COR-L47 (cell line): ENCODE measurements at regions not wholly inside any gene's neighbourhood (a gene's known extent, or its start where the extent isn't known, plus 50 kb on each side); places are given as distances from the start of the nearest gene placed in this dataset.

ENCODE experiments used
- DNase-seq: peaks from one replicate; lab custom pipeline; 2025; lab: John Stamatoyannopoulos, UW

DNA sequence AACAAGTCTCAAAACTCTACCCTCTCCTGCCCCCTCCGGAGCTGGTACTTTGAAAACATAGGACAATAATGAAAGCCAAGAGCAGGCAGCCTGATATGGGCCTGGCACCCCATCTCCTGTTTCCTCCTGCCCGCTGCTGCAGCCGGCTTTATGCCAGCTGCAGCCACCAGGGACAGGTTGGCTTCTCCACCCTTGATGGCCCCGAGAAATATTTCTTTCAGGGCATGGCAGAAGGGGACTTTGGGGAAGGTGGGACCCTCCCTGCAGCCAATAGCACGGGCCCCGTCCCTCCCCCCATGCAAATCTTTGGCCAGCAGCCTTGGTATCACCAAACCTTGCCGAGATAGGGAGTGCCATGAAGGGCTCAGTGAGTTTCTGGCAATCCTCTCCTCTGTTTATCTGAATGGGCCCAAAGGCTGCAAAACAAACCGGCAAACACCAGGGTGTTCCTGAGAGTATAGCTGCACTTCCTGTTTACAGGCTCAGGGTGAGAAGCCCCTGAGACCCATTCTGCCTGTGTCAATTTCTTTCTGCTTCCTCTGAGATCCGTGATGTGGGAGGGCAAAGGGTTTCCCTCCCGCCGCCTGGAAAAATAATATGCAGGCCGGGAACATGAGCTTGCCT is 73.4 kb upstream of the BOD1 start:
- no peak for DNase-seq

DNA sequence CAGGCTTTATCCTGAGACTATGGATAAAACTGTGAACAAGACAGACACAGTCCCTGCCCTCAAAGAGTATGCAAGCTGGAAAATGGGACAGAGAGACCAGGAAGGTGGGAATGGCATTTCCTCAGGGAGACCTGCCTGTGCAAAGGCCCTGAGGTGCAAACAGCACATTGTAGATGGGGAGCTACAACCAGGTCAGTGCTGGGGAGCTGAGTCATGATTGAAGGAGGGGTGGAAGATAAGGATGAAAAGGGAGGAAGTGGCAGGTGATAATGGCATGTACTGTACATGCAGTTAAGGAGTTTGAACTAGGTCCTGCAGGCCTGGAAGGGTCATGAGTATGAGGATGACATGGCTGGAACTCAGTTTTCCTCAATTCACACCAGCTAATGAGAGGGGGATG is 75.5 kb upstream of the BOD1 start:
- no peak for DNase-seq

DNA sequence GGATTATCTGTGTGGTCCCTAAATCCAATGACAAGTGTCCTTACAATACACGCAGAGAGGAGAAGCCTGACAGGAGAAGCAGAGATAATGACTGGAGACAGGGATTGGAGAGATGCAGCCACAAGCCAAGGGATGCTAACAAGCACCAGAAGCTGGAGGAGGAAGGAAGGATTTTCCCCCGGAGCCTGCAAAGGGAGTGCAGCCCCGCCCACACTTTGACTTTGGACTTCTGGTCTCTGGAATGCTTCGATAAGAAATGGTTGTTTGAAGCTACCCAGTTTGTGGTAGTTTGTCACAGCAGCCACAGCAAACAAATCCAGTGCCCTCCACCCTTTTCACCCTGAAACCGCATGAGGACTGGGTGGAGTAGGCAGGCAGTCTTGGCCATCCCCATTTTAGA is 77.2 kb upstream of the BOD1 start:
- DNase-seq: no peak

DNA sequence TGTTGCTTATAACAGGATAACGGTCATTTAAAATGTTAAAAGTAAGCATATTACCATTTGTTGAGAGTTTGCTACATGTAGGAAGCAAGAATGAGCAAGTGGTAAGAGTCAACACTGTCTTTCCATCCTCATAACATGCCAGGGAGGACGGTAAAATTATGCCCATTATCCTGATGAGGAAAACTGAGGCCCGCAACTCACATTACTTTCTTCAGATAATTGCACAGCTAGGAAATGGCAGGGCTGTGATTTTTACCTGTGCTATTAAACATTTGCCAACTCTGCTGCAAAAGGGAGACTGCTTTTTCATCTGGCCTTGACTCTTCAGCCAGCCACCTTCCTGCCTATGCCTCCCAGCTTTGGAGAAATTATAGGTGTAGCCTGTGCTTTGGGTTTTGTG is 79.8 kb upstream of the BOD1 start:
- no peak for DNase-seq

DNA sequence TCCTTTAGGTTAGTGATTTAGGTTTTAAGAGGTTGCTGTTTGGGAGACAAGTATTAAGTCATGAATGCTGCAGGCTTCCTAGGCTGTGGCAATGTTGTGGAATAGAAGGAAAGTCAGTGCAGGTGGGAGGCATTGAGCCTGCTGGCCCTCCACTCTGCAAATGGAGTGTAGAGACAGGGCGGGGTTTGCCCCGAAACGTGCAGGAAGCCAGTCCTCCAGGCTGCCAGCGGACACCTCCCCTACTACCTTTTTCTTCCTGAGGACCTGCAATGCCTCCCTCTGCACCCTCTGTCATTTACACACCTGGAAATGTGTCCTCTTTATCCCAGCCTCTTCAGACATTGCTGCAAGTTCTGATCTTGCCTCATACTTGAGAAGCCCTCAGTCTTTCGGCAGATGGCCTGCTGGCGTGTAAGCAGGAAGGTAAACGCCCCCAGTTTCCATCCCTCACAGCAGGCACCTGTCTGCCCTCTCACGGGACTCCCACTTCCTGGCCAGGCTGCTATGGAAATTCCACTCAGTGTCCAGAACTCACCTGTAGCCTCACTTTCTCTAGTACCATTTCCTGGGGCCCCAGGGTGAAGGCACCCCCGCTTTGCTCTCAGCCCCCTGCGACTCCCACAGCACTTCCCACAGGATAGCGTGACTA is 81.6 kb upstream of the BOD1 start:
- DNase-seq: no peak

DNA sequence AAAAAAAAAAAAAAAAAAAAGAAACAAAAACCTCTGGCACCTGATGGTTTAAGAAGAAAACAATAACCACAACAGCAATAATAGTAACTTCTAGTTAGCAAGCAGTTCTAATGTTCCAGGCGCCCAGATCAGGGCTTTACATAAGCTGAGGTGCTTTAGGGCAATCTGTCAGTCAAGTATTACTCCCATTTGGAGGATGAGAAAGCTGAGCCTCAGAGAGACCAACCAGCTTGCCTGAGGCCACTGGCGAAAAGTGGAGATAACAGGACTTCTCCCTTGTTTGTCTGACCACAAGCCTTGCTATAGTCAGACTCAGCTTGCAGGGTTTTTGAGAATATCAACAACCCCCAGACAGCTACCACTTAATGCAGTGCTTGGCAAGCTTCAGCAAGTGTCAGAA is 83.5 kb upstream of the BOD1 start:
- DNase-seq: no peak

DNA sequence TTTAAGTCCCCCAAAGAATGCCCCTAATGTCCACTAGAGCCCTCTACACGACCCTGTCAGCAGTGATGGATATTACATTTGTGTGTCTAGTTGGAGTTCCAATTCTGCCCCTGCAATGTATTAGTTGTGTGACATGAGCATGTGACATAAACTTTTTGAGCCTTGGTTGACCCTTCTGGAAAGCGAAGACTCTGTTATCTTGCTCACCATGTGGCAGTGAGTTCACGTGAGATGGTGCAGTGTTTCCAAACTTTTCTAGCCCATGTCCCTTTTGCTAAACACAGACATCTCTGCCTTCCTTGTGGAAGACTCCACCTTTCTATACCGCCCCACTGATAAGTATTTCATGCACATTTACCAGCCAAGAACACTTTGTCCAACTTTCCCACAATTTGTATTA is 87.0 kb upstream of the BOD1 start:
- no peak for DNase-seq

DNA sequence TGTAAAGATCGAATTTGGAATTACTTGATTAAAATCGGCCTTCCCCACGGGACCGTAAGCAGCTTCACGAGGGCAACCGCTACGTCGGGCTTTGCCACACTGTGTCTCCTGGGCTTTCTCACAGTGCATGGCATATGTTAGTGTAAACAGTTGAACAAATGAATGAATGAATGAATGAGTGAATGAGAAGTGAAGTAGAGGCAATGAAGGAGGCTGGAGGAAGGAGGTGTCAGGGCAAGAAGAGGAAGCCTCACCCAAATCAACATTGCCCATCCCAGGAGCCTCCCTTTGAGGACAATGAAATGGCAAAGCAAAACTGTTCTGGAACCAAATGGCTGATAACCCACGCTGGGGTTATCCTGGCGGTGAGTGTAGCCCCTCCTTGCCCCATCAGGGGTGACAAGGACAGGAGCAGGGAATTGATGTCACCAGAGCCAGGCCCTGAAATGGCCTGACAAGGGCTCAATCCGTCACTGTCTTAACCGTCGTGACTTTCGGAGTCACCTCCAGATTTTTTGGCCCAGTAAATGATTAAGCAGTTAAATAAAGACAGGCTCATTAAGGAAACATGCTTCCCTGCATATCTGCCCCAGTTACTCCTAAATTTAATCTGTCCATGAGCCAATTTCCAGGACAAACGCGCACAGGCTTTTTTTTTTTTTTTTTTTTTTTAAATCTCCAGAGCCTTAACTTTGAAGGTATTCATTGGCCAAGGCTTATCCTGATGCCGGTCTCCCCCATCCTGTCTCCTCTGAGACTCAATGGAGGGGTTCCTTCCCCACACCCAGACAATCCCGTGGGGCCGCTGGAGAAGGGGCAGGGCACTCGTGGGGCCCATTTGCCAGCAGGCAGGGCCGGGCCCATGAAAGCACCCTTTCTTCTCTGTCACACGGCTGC is 88.4 kb upstream of the BOD1 start:
- no peak for DNase-seq

DNA sequence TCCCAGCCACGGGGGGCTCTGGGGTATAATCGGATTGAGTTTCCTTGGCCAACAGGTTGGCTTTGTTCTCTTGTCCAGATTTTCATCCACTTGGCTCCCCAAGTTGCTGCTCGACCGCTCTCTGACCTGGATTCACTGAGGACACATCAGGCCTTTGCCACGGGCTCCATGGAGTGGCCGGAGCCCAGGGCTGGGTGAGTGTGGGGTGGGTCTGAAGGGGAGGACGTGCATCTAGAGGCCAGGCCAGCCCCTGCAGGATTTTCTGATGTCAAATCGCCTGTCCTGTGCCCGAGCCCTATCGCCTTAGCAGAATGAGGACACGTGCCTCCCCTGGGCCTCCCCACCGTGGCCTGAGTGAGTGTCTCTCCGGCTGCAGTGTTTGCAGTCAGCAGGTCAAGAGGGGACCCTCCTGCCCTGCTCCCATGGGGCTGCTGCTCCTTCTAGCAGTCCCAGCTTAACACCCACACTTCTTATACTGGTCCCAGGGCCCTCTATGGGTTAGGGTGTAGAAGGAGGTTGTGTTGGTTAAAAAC is 89.1 kb upstream of the BOD1 start:
- no peak for DNase-seq

DNA sequence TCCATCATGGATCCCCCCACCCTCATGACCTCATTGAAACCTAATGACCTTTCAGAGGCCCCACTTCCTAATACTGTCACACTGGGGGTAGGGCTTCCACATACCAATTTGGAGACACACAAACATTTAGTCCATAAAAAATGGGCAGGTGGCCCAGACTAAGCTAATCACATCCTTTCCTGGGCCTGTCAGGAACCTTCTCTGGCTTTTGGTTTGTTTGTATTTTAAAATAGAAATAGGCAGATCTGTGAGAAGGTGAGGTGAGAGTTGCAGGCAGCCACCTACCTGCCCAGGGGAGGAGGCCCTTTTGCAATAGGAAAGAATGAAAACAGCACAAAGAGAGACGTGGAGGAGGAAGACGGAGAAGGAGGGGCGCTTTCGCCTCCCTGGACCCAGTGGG is 90.2 kb upstream of the BOD1 start:
- no peak for DNase-seq

DNA sequence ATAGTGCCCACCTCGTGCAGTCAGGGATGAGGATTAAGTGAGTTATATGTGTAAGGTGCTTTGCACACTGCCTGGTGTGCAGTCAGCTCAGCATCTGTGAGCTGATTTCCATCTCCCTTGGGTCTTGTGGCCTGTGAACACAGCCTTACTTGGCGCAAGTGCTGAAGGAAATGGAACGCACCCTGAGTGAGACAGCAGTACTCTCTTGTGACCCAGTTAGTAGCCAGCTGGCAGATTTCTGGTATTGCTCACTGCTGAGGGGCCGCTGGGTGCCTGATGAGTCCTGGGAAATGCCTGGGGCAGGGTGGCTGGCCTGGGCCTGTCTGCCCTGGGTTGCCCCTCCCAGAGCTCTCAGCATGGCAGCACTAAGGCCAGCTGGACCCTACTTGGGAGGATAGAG is 90.9 kb upstream of the BOD1 start:
- DNase-seq: no peak

DNA sequence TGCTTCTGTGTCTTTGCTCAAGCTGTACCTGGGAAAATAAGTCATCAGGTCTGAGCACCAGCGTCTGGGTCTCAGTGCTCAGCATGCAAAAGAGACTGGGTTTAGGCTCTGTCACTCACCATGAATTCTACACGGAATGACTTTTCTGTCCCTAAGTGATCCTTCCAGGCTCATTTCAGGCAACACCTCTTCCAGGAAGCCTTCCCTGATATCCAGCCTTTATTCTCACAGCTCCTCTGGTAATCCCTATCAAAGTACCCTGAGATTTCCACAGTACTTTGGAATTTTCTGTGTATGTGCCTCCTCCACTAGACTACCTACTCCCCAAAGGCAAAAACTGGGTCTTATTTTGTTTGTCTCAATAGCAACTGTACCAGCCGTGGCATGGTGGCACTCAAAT is 92.7 kb upstream of the BOD1 start:
- DNase-seq: no peak

DNA sequence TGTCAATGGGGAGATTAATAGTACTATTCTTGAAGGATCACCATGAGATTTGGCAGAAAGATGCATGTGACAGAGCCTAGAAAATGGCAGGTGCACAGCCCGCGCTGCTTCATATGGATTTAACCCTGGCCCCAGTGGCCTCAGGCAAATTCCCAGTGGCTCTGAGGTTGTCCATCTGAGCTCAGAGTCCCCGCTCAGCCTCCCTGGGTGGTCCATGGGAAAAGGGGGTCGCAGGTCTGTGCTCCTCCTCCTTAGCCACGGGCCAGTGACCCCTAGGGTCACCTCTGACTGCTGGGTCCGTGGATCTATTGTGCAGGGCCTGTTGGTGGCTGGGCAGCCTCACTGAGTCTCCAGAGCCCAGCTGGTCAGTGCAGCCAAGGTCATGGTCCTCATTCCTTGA is 93.3 kb upstream of the BOD1 start:
- DNase-seq: no peak

DNA sequence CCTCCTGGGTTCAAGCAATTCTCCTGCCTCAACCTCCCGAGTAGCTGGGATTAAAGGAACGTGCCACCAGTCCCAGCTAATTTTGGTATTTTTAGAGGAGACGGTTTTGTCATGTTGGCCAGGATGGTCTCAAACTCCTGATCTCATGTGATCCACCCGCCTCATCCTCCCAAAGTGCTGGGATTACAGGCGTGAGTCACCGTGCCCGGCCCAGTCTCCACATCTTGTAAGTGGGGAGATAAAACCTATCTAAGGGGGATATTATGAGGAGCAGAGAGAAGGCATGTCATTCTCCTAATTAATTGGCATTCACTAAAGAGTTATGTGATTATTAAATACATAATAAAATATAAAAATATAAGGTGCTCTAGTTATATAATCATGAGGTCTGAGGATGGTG is 94.1 kb upstream of the BOD1 start:
- DNase-seq: no peak

DNA sequence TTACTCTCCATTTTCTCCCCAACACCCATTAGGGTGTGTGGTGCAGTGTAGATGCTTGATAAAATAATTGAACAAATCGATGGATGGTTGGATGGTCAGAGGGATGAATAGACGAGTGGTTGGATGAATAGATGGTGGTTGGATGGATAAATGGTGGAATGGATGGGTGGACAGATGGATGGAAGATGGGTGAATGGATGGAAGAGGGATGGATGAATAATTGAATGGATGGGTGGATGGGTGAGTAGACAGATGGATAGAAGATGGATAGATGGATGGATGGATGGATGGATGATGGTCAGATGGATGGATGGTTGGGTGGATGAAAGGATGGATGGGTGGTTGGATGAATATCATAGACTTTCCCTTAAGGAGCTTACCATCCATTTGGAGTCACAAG is 95.0 kb upstream of the BOD1 start:
- no peak for DNase-seq

DNA sequence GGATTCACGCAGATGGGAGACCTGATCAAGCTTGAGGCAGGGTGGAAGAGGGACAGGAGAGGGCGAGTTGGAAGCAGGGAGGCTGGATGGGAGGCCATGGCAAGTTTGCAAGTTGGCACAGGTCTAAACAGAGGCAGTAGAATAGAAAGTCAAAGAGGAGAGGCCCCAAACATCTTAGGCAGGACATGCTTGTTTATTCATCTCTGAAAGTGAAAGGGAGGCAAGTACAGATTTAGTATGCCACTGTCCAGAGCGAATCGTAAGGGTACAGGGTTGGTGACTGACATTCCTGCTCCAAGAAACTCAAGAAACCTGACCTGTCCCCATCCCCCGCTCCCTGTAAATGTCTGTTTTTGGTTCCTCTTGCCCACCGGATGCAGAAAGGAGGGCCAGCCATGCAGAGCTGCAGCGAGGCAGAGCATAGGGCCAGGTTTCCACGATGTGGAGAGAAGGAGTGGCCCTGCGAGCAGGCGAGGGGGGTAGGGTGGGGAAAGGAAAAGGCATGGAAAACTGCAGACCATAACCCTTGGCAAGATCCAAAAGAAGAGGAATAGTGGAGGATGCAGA is 96.2 kb upstream of the BOD1 start:
- no peak for DNase-seq

DNA sequence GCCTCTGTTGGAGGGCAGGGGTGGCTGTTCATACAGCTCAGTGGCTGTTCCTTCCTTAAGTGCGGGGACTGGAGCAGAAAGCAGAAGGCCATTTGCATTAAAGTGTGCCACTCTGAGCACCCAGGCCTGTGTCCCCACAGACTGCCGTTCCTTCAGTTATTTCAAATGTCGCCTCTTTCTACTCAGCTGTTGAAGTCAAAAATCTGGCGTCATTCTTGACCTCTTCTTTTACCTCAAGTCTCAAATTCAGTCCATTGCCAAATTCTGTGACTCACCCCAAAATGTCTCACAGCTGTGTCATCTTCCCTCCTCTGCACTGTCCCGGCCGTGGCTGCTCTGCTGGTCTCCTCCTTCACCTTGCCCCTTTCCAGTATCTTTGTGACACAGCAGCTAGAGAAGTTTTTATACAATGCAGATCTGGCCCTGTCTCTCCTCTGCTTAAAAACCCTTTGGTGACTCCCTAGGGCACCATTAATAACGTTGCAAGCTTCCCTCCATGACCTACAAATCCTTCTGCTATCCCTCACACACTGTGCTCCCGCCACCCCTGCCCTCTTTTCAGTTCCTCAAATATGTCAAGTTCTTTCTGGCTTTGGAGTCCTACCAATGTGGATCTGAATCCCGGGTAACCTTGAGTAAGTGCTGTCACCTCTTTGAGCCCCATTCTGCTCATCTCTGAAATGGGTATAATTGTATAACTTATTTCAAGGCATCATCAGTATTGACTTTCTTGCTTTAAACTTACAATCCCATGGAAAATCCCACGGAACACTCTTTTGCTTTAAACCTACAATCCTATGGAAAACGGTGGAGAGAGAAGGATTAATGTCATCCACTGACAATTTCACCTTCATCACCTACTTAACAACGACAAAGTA is 98.3 kb upstream of the BOD1 start:
- DNase-seq: no peak

DNA sequence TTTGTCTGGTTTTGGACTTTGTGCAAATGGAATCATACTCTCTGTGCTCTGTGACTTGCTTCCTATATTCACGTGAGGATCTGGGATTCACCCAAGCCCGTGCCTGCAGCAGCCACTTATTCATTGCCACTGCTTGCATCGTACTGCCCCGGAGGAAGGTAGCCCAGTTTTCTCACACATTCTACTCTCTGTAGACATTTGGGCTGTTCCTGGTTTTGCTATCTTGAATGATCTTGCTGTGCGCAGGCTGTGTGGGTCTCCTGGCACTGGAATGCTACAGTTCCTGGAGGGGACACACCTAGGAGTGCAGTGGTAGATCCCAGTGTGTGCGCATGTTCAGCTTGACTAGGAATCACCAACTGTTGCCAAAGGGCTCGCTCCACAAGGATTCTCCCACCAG is 99.2 kb upstream of the BOD1 start:
- DNase-seq: no peak

DNA sequence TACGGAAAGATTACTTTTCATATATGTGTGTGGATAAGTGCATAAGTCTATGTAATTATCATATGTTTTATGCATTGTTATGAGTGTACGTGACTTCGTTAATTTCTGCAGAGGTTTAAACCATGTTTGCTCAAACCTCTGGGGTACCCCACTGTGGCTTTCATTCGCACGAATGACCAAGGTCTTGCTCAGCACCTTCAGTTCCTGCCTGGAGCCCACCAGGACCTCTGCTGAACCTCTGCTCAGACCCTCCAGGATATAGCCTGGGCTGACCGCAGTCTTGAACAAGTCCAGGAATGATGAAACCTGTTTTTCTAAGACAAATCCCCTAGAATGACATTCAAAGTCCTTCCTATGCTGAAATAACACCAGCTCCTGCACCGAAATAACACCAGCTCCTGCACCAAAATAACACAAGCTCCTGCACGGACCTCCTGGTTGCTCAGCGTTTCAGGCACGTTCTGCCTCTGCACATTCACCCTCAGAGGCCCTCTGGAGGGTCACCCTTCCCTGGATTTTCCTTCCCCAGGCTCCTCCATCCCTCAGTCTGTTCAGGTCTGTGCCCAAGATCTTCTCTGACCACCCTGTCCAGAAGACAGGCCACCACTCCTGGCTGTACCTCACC is 99.7 kb upstream of the BOD1 start:
- no peak for DNase-seq

DNA sequence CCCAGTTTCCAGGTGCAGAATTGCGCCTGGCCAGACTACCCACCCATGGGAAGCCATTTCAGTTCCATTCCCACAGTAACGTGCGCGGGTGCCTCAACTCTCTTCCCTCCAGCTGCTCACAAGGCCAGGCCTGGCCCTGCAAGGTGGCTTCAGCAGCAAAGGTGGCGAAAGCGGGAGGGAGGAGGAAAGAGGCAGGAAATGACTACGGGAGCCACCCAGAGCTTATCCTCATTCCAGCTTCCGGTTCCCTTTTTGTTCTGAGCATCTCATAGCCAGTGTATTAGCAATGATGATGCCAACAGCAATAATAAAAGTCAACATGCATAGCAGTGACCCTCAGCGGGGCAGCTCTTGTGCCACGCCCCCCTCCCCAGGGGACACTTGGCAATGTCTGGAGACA is 101.5 kb upstream of the BOD1 start:
- peak; percentile 93 for DNase-seq

DNA sequence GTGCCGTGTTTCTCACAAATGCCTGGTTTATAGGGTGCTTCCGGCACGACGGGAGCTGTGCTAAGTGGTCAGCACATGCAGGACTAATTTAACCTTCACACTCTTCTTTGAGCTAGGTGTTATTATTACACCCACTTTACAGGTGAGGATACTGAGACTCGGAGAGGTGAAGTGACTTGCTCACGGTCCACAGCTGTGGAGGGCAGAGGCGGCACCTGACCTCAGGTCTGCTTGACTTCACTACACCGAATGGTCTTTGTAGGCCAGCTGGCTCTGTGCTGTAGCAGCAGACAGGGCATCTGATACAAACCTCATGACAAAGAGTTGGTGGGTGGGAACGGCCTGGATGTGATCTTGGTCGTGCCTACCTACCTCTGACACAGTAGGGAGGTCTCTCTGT is 102.0 kb upstream of the BOD1 start:
- no peak for DNase-seq
